Non-pigmented ciliary epithelial cell (primary cell): ENCODE measurements at regions not wholly inside any gene's neighbourhood (a gene's known extent, or its start where the extent isn't known, plus 50 kb on each side); places are given as distances from the start of the nearest gene placed in this dataset.
A peak's percentile ranks its signal among the peaks of the same experiment; 100 is the strongest.

Experiments
- DNase-seq: peaks from one replicate; pipeline ENCODE4 v3.0.0-alpha.2; 2010; ENCODE audit warnings: low read depth

- DNase-seq = no peak
These were observed 121.0 kb upstream of the PRDM1 start for GRCh38 chr6:105964979-105965760.

- DNase-seq = no peak
These were observed 132.0 kb upstream of the PRDM1 start for GRCh38 chr6:105954148-105954547.

GRCh38 chr6:105952772-105953690 lies 133.1 kb upstream of the PRDM1 start:
- no peak for DNase-seq

- no peak for DNase-seq
These were observed 133.8 kb upstream of the PRDM1 start for GRCh38 chr6:105952326-105952725.

GRCh38 chr6:105951322-105951721 lies 134.8 kb upstream of the PRDM1 start:
- no peak for DNase-seq

- DNase-seq = no peak
These were observed 136.3 kb upstream of the PRDM1 start for GRCh38 chr6:105949869-105950268.

GRCh38 chr6:105943514-105943913 lies 142.6 kb upstream of the PRDM1 start:
- DNase-seq = no peak

- peak; percentile 24 for DNase-seq
These were observed 144.3 kb upstream of the PRDM1 start for GRCh38 chr6:105941621-105942412.

GRCh38 chr6:105940990-105941389 lies 145.1 kb upstream of the PRDM1 start:
- DNase-seq = no peak

GRCh38 chr6:105936972-105937371 lies 149.2 kb upstream of the PRDM1 start:
- no peak for DNase-seq

GRCh38 chr6:105935416-105935815 lies 150.7 kb upstream of the PRDM1 start:
- no peak for DNase-seq

GRCh38 chr6:105934708-105935107 lies 151.4 kb upstream of the PRDM1 start:
- no peak for DNase-seq

- DNase-seq = no peak
These were observed 153.7 kb upstream of the PRDM1 start for GRCh38 chr6:105932440-105932839.

- no peak for DNase-seq
These were observed 156.5 kb upstream of the PRDM1 start for GRCh38 chr6:105929626-105930025.

- no peak for DNase-seq
These were observed 159.8 kb upstream of the PRDM1 start for GRCh38 chr6:105926318-105926717.

- DNase-seq = no peak
These were observed 160.4 kb upstream of the PRDM1 start for GRCh38 chr6:105925706-105926105.

GRCh38 chr6:105921781-105922180 lies 164.4 kb upstream of the PRDM1 start:
- DNase-seq = no peak

GRCh38 chr6:105920071-105920470 lies 166.1 kb upstream of the PRDM1 start:
- no peak for DNase-seq

- no peak for DNase-seq
These were observed 169.0 kb upstream of the PRDM1 start for GRCh38 chr6:105917038-105917695.

- DNase-seq = no peak
These were observed 175.0 kb upstream of the PRDM1 start for GRCh38 chr6:105911106-105911629.

GRCh38 chr6:105909106-105909505 lies 177.0 kb upstream of the PRDM1 start:
- DNase-seq = no peak

GRCh38 chr6:105907991-105908390 lies 178.1 kb upstream of the PRDM1 start:
- no peak for DNase-seq
